CD4-positive, alpha-beta T cell treated with Interleukin-4 for 1 hour (primary cell): ENCODE measurements at regions not wholly inside any gene's neighbourhood (a gene's known extent, or its start where the extent isn't known, plus 50 kb on each side); places are given as distances from the start of the nearest gene placed in this dataset.
"Not testable (repeated sequence)": the region's sequence is repeated elsewhere in the genome, so short reads cannot be mapped to it uniquely, and the experiment has no call there.

Experiments used
- DNase-seq, 2 donors: peaks; one replicate each; pipeline ENCODE4 v3.0.0-alpha.2; 2020 to 2022

DNA sequence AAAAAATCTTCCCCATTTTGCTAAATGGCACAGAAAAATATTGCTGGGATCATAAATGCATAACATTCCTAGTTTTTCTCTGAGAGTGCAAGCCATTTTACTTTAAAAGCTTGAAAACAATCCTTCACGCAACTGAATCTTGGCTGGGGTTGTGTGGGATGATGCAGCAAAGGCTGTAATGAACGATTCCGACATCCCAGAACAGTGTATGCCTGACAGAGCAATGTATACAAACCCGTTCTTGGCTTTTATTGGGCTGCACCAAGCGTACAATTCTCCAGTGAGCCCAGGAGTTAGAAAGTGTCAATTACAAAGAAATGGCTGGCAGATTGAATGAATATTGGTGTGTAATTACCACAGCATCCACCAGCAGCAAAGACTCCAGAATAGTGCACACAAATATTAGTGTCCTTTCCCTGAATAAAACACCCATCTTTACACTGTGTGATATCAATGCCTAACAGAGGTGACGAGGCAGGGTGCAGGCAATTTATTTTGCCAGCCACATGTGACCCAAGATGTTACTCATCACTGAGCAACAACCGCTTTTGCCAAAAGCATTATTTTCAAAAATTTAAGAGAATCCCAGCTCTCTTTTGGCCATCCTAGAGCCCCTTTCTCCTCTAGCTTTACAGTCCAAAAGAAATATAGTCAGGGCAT lies 578.6 kb upstream of the CHAC2 start:
- no peak for DNase-seq

DNA sequence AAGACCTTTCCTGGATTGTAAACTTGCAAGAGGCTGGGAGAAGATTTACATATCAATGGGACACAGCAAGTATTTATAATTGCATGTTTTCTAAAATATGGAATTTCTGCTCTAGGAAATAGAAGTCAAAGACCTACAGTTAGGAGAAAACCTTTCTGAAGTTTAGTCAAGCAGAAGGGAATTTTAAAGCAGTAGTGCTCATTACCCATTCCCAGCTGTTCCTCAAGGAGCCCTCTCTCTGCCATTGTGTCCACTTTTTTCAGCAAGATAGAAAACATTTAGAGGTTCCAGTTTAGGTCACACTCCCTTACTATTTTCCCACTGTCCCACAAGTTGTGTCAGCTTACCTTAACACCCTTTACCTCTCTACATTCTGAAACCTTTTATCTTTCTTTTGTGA lies 584.0 kb upstream of the CHAC2 start:
- DNase-seq, result no peak

DNA sequence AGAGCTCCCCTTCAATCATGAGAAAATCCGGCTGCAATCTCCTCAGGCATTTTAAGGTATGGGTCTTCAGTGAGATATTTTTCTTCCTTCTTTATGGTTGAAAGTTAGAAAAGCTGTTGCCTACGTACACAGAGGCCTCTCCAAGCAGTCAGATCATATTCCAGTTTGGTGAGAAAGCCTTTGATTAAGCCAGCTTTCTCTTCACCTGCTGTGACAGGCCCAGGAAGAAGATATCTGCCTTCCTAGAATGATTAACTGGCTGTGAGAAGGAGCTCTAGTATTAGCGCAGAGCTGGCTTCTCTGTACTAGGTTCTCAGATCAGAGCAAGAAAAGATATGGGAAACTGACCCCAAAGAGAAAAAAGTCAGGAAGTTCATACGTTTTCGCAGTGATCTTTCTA lies 585.0 kb upstream of the CHAC2 start:
- no peak for DNase-seq

DNA sequence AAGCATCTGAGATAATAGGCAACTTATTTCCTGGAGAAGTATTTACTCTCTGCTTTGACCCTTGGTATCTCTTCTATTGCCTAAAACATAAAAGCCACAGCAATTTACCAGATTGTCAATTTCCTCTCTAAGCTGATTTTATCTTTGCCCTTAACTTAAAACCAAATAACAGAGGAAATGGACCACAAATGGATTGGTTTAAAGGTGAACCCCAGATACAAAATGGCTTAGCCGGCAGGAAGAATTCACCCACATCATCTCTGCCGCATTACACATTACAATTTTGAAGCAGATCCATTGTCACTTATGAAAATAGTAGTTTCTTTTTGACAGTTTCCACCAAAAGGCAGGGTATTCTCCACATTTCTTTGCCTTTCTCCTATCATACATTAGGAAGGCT lies 585.8 kb upstream of the CHAC2 start:
- peak in 1 of 2 donors; percentile 17 for DNase-seq

DNA sequence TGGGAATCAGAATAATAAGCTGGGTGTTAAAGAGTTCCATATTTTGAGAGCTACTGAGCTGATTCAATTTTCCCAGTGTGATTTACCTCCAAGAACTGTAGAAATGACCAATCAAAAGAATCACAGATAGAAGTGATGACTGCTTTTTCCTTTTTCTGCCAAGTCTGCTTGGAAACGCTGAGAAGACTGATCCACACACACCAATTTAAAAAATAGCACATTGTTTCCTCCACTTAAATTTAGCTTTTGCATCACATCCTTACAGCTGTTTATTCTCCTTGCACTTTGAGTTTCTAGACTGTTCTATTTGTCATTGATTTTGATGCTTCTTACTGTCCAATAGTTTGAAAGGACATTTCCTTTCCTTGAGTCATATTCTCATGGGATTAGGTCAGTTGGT lies 590.3 kb upstream of the CHAC2 start:
- DNase-seq, result no peak

DNA sequence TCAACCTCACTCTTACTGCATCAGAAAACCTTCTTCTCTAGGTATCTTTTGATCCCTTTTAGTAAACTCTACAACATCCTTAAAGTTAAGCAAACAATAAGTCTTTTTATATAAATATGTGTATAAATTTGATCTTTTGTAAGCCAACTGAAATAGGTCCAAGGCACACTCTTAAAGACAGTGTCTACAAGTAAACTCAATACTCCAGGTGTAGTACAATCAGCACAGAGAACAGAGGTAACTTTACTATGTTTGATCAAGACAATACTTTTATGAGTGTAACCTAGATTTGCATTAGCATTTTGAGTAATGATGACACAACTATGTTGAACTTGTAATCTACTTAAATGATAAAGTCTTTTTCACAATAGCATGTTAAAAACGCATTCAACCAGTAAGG lies 593.1 kb upstream of the CHAC2 start:
- no peak for DNase-seq

DNA sequence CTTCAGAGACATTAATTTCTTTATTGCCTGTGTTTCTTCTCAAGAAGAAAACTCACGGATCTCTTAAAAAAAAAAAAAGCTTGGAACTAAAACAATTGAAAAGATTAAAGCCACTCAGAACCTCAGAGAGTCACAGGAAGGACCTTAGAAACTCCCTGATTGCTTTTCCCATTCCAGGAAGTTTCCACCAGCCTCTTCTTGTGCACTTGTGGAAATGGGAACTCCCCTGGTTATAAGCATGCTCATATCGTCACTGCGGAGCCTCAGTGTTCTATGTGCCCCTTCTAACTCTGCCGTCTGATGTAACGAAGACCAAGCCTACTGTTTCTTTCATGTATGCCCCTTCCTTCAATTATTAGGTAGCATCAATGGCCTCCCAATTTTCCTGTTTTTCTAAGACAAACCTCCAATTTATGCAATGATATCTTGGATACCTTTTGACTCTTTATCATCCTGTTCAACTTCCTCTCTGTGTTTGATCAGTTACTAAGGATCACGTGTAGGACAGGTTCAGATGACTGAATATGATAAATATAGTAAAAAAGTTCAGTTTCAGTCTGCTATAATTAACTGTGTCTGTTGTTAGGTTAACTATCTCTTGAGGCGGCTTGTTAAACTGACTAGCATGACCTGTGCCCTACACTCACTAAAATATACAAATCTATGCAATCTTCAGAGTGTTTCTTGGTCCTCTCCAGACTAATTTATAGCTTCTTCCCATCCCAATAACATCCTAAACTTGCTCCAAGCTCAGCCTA lies 593.7 kb upstream of the CHAC2 start:
- DNase-seq, result no peak

DNA sequence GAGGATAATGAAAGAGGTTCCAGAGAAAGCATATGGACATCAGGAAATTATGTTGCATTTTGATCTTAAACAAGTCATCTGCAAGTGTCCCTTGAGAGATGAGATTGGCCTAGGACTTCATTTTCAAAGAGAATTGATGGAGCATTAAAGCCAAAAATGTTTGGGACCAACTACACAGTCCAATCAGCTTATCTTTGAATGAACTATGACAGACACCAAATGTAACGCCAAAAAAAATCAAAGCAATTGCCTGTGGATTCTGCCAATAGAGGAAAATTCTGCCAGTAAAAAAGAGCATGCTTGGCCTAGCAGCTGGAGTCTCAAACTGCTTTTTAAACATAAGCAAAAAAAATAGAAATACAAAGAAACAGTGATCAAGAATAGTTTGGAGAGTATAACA lies 594.5 kb upstream of the CHAC2 start:
- no peak for DNase-seq

DNA sequence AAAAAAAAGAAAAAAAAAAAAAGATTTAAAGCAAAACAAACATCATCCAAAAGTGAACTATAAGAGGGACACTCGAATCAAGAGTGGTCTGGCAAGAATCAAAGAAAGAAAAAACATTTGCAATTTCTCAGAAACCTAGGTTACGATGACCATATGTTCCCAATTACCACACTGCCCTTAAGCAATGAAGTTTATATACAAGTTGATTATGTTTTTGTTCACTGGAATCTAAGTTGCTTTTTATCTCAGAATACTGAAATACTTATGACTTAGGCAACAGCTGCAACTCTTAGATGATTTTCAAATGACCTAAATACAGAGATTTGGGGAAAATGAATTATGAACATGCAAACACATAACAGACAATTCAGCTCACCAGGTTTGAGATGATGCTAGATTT lies 597.1 kb upstream of the CHAC2 start:
- no peak for DNase-seq

DNA sequence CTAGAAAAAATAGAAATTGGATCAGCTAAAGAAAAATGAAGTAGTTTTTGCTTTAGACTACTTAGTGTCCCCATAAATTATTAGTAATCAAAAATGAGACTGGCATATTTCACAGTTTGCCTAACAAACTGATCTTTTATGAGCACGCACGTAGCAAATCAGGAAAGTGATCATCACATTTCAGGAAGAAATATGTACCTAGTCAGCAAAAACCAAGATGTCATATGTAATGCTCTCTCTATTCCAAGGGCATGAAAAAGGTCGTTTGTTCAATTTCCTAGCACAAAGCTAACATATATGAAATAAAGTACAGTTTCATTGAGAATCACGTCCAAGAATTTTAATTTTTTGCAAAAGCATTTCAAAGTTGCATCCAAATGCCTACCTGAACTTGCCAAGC lies 600.4 kb upstream of the CHAC2 start:
- no peak for DNase-seq

DNA sequence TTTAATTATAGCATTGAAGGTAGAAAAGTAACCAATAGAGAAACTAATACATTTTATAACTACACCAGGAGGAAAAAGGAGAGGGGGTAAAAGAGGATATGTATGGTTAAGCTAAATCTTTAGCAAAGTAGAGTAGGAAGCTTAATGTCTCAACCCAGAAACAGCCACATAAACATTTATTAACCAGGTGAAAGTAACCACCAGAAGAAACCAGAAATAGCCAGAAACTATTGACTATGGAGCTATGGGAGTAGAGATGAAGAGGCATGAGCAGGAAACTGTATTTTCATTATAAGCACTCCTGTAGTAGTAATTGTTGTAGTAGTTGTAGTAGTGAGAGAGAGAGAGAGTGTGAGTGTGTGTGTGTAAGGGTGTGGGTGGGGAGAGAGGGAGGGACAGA lies 617.5 kb upstream of the CHAC2 start:
- no peak for DNase-seq

DNA sequence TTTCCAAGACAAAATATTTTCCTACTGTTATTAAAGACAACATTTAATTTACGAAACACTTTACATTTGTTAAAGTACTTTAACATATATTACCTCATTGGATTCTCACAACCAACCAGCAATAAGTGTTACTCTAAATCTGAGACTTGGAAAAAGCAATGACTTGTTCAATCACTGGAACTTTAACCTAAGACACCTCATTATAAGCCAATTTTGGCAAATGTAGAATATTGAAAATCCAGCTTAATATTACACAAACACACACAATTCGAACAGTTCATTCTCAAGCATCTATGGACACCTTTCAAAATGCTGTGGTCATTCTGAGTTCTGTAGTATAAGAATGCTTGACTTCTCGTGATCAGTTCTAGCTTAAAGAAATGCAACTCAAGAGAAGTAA lies 619.4 kb upstream of the CHAC2 start:
- DNase-seq, result no peak

DNA sequence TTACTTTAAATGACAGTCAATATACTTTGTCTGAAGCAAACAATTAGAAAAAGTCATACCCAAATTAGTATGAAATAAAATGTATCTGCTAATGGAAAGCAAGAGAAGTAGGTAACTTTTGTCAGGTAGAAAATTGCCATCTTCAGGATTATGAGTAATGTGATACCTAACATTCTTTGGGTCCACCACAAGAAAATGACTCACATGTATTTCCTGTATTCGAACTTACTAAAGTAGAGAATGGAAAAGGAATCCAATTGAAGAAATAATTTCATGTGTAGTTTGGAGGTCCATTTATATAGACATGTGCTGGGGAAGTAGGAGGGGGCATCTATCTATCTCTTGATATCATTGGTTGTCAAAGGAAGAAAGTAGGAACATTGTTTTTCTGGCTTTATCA lies 636.2 kb upstream of the CHAC2 start:
- DNase-seq, result no peak

DNA sequence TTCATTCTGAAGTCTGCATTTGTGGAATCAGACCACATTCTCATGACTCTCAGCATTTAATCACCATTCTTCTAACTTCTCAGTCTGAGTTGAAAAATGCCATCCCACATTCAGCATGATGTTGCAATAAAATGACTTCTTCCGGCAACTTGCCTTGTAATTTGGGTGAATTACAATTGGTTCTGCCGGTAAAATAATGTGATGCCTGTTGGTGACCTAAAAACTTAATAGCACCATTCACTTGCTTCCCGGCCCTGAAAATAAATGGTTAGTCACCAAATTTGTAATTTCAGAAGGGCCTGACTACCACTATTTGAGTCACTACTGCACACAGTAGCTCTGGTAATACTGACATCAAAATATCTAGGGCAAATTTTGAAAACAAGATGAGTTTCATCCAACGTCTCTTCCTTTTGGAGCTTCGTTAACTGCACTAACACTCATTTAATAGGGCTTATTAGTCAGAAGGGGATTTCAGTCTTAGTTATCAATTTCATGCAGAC lies 637.1 kb upstream of the CHAC2 start:
- DNase-seq, result no peak

DNA sequence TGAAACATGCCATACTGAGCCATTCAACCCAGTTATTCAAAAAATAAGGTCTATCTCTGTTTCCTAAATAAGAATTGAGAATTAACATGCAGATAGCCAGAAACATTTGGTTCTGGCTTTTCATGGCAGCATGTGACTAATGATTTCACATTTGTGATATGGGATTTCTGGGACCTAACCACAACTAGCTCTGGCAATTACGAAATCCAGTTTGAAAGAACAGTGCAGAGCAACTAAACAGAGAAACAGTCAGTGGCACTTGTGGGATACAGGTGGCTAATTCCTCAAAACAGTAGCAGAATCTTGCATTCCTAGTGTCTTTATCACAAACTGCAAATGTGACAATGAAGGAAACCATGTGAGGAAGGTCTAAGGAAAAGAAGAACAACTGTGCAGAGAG lies 637.8 kb upstream of the CHAC2 start:
- no peak for DNase-seq

DNA sequence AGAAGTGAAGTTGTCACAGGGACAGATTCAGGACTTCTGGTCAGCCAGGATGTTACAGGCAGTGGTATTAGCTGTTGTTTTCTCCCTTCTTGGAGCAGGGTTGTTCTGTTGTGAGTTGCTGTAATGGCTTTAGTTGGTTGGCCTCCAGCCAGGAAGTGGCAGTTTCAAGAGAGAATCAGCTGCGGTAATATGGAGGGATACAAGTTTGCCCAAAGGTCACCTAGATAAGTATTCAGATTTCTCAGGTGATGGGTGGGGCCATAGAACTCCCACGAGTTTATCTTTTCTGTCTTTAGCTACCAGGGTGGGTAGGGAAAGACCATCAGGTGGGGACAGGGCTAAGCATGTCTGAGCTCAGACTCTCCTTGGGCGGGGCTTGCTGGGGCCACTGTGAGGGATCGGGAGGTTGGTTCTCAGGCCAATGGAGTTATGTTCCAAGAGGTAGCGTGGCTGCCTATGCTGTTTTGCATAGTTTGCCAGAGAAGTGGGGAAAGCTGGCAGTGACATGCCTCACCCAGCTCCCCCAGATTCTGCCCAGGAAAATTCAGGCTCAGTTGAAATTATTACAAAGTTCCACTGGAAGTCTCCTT lies 640.4 kb upstream of the CHAC2 start:
- DNase-seq, result no peak

DNA sequence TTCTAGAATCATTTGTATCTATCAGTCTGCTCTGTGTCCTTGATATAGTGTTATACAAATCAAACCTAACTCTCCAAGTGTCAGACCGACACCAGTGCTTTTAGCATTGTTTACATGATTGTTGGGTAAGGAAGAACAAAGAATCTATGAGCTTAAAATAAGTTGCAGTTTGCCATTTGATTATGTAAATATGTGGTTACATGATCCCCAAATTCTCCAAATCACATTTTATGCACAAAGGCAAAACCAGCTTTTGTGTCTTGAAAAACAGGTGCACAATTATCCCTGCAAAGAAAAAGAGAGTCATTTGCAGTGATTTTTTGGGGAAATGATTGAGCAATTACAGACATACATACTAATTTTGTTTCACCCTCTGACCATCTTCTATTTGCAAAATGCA lies 652.6 kb upstream of the CHAC2 start:
- DNase-seq, result no peak

DNA sequence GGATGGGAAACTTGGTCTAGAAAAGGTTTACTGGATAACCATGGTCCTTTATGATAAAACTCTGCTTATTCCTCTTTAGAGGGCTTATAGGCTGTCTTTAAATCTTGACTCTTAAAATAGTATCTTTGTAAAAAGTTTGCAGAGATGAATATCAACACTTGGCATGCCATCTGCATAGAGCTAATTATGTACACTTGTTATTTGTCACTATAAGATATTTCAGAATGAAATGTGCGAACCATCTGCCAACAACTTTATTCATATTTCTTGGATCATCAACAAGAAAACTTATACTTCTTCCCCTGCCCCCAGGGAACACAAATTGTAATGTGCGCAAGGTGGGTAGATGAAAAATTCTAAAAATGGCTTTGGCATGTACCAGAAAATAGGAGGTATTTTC lies 653.0 kb upstream of the CHAC2 start:
- no peak for DNase-seq

DNA sequence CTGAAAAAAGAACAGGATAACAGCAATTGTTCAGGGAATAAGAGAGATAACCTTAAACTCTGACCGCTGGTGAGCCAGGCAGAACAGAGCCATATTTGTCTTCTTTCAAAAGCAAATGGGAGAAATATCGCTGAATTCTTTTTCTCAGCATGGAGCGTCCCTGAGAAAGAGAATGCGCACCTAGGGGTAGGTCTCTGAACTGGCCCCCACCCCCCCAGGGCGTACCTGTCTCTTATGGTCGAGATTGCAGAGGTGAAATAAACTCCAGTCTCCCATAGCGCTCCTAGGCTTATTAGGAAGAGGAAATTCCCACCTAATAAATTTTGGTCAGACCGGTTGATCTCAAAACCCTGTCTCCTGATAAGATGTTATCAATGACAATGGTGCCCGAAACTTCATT lies 655.2 kb upstream of the CHAC2 start:
- DNase-seq, result not testable (repeated sequence)

DNA sequence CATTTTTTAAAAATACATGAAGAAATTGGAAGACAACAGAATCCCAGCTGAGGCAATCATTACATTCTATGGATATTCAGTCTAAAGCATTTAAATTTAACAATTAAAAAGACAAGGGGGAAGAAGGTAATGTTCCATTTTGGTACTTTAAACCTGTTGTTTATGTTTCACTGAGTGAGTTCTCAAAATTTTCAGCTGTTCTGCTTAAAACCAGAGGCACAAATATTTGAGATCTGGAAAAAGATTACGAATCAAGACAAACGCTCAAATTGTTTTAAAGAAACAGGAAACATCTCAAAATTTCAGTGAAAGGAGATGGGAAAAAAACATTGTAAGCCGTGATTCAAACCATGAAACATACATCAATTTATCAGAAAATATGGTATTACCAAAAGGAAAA lies 656.2 kb upstream of the CHAC2 start:
- no peak for DNase-seq

DNA sequence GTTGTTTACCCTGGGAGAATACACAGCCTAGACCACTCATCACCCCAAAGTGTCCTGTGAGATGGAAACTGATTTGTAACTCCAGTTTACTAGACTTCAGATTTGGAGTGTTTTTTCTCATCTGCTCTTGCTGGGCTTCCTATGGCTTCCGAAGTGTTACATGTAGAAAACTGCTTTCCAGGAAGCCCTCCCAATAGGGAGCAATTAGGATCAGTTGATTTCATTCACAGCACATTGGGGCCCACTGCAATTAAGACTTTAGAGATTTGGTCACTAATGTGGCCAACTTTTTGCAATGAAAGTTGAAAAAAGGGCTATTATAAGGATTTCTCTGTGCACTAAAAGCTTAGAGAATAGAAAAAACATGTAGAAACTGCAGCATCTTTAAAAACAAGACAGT lies 656.6 kb upstream of the CHAC2 start:
- DNase-seq, result no peak

DNA sequence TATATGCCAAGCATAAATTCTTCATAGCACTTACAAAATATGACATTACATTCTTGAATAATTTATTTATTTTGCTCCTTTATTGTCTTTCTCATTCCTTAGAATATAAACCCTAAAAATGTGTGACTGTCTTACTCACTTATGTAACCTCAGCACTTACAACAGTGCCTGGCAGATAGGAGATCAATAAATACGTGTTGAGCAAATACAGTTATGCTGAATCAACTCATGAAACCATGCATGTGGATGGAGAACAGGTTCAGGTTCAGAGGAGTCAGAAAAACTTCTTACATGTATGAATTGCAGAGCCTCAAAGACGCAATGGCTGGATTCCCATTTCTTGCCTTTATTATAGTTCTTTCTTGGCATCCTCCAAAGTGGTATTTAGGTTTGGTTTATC lies 659.4 kb upstream of the CHAC2 start:
- DNase-seq, result no peak

DNA sequence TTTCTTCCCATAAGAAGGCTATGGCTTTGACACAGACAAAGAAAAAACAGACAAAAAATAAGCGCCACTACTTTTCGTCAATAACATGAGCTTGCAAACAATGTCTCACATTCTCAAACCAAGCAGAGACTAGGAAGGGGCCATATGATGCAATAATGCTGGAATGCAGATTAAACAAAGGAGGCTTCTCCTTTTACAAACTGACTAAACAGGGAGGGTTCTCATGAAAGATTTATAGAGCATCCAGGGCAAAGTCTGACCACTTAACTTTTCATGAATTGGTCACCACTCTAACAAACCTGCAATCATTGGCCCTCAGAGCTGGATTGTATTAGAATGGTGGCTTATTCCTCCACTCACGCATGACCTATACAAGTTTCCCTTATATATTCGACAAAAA lies 663.3 kb upstream of the CHAC2 start:
- DNase-seq, result no peak

DNA sequence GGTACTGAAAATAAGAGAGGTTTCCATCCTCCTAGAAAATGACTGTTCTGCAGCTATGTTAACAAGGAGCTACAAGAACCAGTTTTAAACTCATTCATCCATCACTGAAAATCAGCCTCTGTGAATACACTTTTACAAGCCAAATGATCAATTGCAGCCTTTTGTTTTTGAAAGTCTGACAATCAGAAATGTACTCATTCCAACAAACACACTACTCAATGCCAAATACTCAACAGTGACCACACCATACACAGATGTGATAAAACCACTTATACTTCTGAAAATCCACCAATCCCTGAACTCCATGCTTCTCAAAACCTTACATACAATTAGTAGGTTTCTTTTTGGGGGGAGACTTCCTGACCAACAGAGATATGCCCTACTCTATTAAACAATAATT lies 663.9 kb upstream of the CHAC2 start:
- DNase-seq, result no peak

DNA sequence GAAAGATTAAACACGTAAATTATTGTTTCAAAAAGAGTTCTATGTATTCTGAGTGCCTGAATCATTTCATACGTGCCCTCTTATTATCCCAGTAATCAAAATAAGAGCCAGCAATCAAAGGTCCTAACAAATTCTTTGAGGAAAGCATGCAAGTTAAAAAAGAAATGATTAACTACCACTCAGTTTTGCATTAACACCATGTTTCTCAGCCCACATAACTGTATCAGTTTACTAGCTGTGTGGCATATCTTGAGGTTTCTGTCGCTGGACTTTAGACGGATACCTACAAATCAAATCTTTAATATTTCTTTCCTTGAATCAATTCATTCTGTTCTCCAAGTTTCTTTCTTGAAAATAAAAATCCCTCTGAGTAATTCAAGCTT lies 668.9 kb upstream of the CHAC2 start:
- no peak for DNase-seq
